HG02943 (cell line): ENCODE measurements at regions not wholly inside any gene's neighbourhood (a gene's known extent, or its start where the extent isn't known, plus 50 kb on each side); places are given as distances from the start of the nearest gene placed in this dataset.
"Not testable (repeated sequence)": the region's sequence is repeated elsewhere in the genome, so short reads cannot be mapped to it uniquely, and the experiment has no call there.

ENCODE experiments used
- ATAC-seq: cut with Tn5 transposase; IDR thresholded peaks from one replicate; pipeline ENCODE4 v1.9.1; 2021; ENCODE audit warnings: mild to moderate bottlenecking, low read depth, moderate library complexity; ENCODE audit not compliant: unreplicated experiment

- no peak for ATAC-seq
Observed at GRCh38 chr6:4345543-4345942, 210.2 kb upstream of the ECI2 start.

GRCh38 chr6:4344317-4344899, 209.0 kb upstream of the ECI2 start:
- ATAC-seq: no peak

GRCh38 chr6:4342407-4343137, 207.2 kb upstream of the ECI2 start:
- no peak for ATAC-seq

- ATAC-seq: no peak
Observed at GRCh38 chr6:4341078-4341797, 205.9 kb upstream of the ECI2 start.

GRCh38 chr6:4340544-4340943, 205.2 kb upstream of the ECI2 start:
- no peak for ATAC-seq

GRCh38 chr6:4338884-4339283, 203.5 kb upstream of the ECI2 start:
- ATAC-seq: no peak

GRCh38 chr6:4336778-4337442, 201.5 kb upstream of the ECI2 start:
- ATAC-seq: no peak

GRCh38 chr6:4336084-4336483, 200.7 kb upstream of the ECI2 start:
- no peak for ATAC-seq

GRCh38 chr6:4334158-4334740, 198.9 kb upstream of the ECI2 start:
- not testable (repeated sequence) for ATAC-seq

- ATAC-seq: no peak
Observed at GRCh38 chr6:4327841-4328240, 192.5 kb upstream of the ECI2 start.

- no peak for ATAC-seq
Observed at GRCh38 chr6:4324746-4325145, 189.4 kb upstream of the ECI2 start.

- ATAC-seq: no peak
Observed at GRCh38 chr6:4323322-4323721, 187.9 kb upstream of the ECI2 start.

- ATAC-seq: no peak
Observed at GRCh38 chr6:4322846-4323309, 187.5 kb upstream of the ECI2 start.

- ATAC-seq: no peak
Observed at GRCh38 chr6:4322134-4322845, 186.9 kb upstream of the ECI2 start.

- no peak for ATAC-seq
Observed at GRCh38 chr6:4320860-4321259, 185.5 kb upstream of the ECI2 start.

- ATAC-seq: no peak
Observed at GRCh38 chr6:4319981-4320683, 184.8 kb upstream of the ECI2 start.

- no peak for ATAC-seq
Observed at GRCh38 chr6:4318321-4318720, 182.9 kb upstream of the ECI2 start.

- ATAC-seq: no peak
Observed at GRCh38 chr6:4316867-4317400, 181.6 kb upstream of the ECI2 start.

- ATAC-seq: no peak
Observed at GRCh38 chr6:4314201-4314707, 178.9 kb upstream of the ECI2 start.
